ENCODE measurements at regions not wholly inside any gene's neighbourhood (a gene's known extent, or its start where the extent isn't known, plus 50 kb on each side); places are given as distances from the start of the nearest gene placed in this dataset.
"Not testable (repeated sequence)": the region's sequence is repeated elsewhere in the genome, so short reads cannot be mapped to it uniquely, and the experiment has no call there.

DNA sequence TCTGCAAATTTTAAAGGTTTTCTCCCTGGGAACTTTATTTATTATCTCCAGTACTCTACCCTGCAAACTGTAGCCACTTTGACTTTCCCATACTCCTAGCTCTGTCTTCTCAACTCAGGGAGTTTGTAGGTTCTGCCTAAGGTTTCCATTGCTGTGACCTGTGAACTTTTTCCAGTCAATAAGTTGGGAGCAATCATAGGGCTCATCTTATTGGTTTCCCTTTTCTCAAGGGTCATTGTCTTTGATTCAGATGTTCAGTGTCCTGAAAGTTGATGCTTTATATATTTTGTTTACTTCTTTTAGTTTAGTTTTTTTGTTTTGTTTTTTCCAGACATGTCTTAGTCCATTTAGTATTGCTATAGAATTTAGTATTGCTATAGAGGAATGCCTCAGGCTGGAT lies 85.3 kb upstream of the NUDT6 start:
- peaks cover 13% of the 10 kb centered on the region for H3K36me3 ChIP-seq (replicated peaks)
- no peaks in the 10 kb centered on the region for H3K27me3 ChIP-seq (ENCODE audit: low read depth)
- H3K4me1 ChIP-seq: peaks cover 9% of the 10 kb centered on the region
- in situ Hi-C loops (cut with MboI; ENCODE audit: low sequenced_read_pairs): no loop called here
- peaks cover 3% of the 10 kb centered on the region; the same call in 1 of the 2 replicates for H3K9me3 ChIP-seq
- no peak overlapping the region for H3K4me3 ChIP-seq
- no peak for DNase-seq (ENCODE audit: low spot score in 2 of 2)

DNA sequence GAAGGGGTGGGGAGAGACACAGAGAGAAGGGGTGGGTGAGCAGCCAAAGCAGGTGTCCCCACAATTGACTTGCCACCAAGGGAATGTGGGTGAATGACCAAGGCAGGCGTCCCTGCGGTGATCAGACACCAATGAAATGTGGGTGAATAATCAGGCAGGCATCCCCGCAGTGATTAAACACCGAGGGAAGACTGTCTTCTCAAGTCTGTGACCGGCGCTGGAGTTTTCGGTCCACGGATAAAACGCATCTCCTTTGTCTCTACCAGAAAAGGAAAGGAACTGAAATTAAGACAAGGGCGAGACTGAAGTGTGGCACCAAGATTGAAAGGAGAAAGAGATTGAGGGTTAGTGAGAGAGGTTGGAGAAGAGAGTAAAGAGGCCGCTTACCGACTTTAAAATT lies 90.0 kb upstream of the NUDT6 start:
- H3K9me3 ChIP-seq; in situ Hi-C loops (cut with MboI; ENCODE audit: low sequenced_read_pairs); DNase-seq (ENCODE audit: low spot score in 2 of 2); H3K36me3 ChIP-seq (replicated peaks); H3K4me1 ChIP-seq; H3K27me3 ChIP-seq (ENCODE audit: low read depth); H3K4me3 ChIP-seq: not testable (repeated sequence)

DNA sequence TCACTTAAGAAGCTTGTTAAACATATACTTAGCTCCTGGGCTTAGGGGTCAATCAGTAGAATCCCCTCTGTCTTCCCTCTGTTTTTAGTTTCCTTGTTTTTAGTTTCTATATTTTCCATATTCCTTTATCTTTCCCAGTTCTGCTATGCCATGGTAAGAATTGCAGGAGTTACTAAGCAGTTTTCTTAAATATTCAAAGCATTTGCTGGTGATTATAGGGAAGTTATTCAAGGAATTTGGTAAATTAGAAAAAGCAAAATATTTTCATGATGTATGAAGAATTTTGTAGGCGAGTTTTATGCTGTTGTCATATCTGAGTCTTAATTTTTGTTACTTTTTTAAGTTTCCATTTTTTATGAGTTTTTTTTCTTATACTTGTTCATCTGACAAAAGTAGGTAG lies 91.6 kb upstream of the NUDT6 start:
- Histone ChIP-seq H3K36me3 (replicated peaks) (peaks cover 8% of the 10 kb centered on the region; the same call in 1 of the 2 replicates), H3K4me1 (no peaks in the 10 kb centered on the region), H3K27me3 (ENCODE audit: low read depth) (no peaks in the 10 kb centered on the region), H3K9me3 (no peaks in the 10 kb centered on the region), H3K4me3 (no peak overlapping the region)
- no peak for DNase-seq (ENCODE audit: low spot score in 2 of 2)
- in situ Hi-C loops (cut with MboI; ENCODE audit: low sequenced_read_pairs): no loop called here

DNA sequence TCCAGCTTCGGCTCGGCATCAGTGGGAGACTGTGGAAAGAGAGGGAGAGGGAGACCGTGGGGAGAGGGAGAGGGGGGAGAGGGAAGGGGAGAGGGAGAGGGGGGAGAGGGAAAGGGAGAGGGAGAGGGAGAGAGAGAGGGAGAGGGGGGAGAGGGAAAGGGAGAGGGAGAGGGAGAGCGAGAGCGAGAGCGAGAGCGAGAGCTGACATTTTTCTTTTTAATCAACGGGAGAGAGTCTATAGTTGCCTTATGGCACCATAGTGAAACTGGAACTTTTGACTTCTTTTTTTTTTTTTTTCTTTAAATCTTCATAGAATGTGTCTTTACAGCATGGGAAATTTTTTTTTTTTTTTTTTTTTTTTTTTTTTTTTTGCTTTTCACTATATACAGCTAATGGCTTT lies 94.7 kb upstream of the NUDT6 start:
- no peaks in the 10 kb centered on the region for H3K36me3 ChIP-seq (replicated peaks)
- no peaks in the 10 kb centered on the region for H3K9me3 ChIP-seq

DNA sequence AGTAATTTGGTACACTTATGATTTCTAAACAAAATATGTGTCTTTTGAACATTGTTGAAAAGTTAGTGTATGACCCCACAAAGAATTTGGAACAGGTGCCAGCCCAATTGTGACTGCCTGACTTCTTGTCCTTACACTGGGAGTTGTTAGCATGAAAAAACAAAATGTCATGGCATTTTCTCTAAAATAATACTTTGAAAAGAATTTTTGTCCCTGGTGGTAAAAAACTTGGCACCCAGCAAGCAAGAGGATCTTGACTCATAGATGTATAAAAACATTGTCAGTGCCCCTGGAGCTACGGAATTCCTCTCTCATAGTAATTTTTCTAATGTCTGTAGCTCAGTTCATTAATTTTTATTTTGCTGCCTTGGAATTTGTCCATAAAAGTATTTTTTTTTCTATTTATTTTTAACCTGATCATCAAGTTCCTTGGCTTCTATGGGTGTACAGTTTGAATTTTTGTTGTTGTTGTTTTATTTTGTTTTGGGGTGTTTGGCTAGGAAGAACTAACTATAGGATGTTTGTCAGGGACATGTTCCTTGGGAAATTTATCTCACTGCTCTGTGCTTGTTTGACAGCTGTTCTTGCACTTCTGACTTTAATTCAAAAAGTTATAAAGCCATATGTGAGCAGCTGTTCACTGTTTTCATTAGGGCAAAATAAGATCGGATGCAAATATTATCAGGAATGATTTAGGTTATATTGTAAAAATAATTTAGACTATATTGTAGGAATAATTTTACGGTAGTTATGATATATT lies 95.4 kb upstream of the NUDT6 start:
- no peaks in the 10 kb centered on the region for H3K4me1 ChIP-seq
- no peak for DNase-seq (ENCODE audit: low spot score in 2 of 2)
- no peaks in the 10 kb centered on the region for H3K27me3 ChIP-seq (ENCODE audit: low read depth)
- H3K9me3 ChIP-seq: no peaks in the 10 kb centered on the region
- H3K4me3 ChIP-seq: no peak overlapping the region
- no peaks in the 10 kb centered on the region for H3K36me3 ChIP-seq (replicated peaks)
- in situ Hi-C loops (cut with MboI; ENCODE audit: low sequenced_read_pairs): no loop called here

More for the DNA sequence above, 94.7 kb upstream of the NUDT6 start:
- Histone ChIP-seq H3K27me3 (ENCODE audit: low read depth) (no peaks in the 10 kb centered on the region), H3K4me3 (no peak overlapping the region), H3K4me1 (no peaks in the 10 kb centered on the region)
- DNase-seq (ENCODE audit: low spot score in 2 of 2): no peak
- in situ Hi-C loops (cut with MboI; ENCODE audit: low sequenced_read_pairs): no loop called here

DNA sequence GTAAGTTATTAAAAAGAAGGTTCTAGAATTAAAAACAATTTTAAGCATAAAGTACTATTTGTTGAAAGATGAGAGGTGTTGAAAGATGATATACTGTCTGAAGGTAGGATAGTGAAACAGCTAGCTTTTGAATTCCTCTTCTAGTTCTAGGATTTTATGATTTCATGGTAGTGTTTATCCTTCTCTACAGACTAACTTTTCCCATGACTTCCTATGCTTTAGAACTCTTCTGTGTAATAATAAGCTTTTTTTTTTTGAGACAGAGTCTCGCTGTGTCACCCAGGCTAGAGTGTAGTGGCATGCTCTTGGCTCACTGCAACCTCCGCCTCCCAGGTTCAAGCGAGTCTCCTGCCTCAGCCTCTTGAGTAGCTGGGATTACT lies 96.0 kb upstream of the NUDT6 start:
- Histone ChIP-seq H3K36me3 (replicated peaks) (no peaks in the 10 kb centered on the region), H3K4me3 (no peak overlapping the region), H3K9me3 (no peaks in the 10 kb centered on the region), H3K4me1 (no peaks in the 10 kb centered on the region), H3K27me3 (ENCODE audit: low read depth) (no peaks in the 10 kb centered on the region)
- in situ Hi-C loops (cut with MboI; ENCODE audit: low sequenced_read_pairs): no loop called here
- no peak for DNase-seq (ENCODE audit: low spot score in 2 of 2)

DNA sequence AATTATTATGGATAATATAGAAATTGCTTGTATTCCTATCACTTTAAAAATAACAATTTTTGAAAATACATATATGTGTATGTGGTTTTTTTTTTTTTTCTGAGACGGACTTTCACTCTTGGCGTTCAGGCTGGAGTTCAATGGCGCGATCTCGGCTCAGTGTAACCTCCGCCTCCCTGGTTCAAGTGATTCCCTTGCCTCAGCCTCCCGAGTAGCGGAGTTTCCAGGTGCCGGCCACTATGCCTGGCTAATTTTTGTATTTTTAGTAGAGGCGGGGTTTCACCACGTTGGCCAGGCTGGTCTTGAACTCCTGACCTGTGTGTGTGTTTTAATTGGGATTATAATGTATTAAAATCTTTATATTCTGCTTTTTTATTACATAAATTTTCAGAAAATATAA lies 97.9 kb upstream of the NUDT6 start:
- Histone ChIP-seq H3K9me3 (no peaks in the 10 kb centered on the region), H3K4me3 (no peak overlapping the region), H3K36me3 (replicated peaks) (no peaks in the 10 kb centered on the region), H3K4me1 (no peaks in the 10 kb centered on the region), H3K27me3 (ENCODE audit: low read depth) (no peaks in the 10 kb centered on the region)
- no peak for DNase-seq (ENCODE audit: low spot score in 2 of 2)
- in situ Hi-C loops (cut with MboI; ENCODE audit: low sequenced_read_pairs): no loop called here

DNA sequence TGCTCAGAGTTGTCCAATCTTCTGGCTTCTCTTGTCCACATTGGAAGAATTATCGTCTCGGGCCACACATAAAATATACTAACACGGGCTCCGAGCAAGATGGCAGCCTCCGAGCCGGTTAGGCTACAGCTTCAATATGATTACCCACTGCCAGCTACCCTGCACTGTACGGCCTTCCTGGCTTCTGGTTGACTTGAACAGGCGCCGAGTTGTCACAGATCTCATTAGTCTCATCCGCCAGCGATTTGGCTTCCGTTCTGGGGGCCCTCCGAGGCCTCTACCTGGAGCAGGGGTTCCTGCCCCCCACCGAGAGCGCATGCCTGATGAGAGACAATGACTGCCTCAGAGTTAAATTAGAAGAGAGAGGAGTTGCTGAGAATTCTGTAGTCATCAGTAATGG lies 101.2 kb upstream of the NUDT6 start:
- H3K27me3 ChIP-seq (ENCODE audit: low read depth): no peaks in the 10 kb centered on the region
- no peaks in the 10 kb centered on the region for H3K4me1 ChIP-seq
- no peak for DNase-seq (ENCODE audit: low spot score in 2 of 2)
- no peak overlapping the region for H3K4me3 ChIP-seq
- H3K9me3 ChIP-seq: no peaks in the 10 kb centered on the region
- in situ Hi-C loops (cut with MboI; ENCODE audit: low sequenced_read_pairs): no loop called here
- H3K36me3 ChIP-seq (replicated peaks): no peaks in the 10 kb centered on the region

DNA sequence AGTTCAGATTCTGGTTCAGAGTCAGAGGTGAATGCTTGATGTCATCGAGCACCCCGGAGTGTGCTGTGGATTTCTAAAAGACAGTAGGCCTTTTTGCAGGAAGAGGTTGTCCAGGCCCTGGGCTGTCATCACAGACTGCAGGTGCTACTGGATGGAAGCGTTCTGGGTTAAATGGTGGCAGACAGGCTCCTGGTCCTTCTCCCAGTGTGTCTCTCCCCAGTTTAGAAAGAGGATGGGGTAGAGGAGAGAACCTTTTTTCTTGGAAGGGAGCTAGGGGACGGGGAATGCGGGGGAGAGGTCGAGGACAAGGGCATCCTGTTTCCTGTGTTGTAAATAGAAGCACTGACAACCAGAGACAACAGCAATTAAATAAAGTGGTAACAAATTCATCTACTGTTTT lies 102.3 kb upstream of the NUDT6 start:
- in situ Hi-C loops (cut with MboI; ENCODE audit: low sequenced_read_pairs): no loop called here

DNA sequence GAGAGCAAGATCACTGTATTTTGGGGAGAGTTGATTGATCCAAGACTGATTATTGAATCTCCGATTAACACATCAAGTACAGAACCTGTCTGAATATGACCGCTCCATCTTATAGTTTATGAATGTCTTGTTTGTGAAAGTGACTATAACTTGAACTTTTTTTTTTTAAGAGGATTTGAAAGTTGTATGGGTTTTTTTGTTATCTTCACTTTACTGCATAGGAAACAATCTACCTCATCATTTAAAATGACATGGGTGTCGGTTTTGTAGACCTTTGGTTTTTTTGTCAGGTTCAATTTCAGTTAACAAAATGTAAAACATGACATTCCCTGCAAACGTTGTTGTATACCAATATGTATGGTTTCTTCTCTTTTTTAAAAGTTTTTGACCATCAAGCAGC lies 103.0 kb upstream of the NUDT6 start:
- Histone ChIP-seq H3K36me3 (replicated peaks) (no peaks in the 10 kb centered on the region; the same call in 1 of the 2 replicates), H3K27me3 (ENCODE audit: low read depth) (no peaks in the 10 kb centered on the region), H3K4me1 (no peaks in the 10 kb centered on the region), H3K4me3 (no peak overlapping the region), H3K9me3 (no peaks in the 10 kb centered on the region)
- in situ Hi-C loops (cut with MboI; ENCODE audit: low sequenced_read_pairs): no loop called here
- no peak for DNase-seq (ENCODE audit: low spot score in 2 of 2)

More for the DNA sequence above, 102.3 kb upstream of the NUDT6 start:
- Histone ChIP-seq H3K4me1 (no peaks in the 10 kb centered on the region), H3K9me3 (no peaks in the 10 kb centered on the region), H3K36me3 (replicated peaks) (no peaks in the 10 kb centered on the region), H3K27me3 (ENCODE audit: low read depth) (no peaks in the 10 kb centered on the region), H3K4me3 (no peak overlapping the region)
- DNase-seq (ENCODE audit: low spot score in 2 of 2): no peak

DNA sequence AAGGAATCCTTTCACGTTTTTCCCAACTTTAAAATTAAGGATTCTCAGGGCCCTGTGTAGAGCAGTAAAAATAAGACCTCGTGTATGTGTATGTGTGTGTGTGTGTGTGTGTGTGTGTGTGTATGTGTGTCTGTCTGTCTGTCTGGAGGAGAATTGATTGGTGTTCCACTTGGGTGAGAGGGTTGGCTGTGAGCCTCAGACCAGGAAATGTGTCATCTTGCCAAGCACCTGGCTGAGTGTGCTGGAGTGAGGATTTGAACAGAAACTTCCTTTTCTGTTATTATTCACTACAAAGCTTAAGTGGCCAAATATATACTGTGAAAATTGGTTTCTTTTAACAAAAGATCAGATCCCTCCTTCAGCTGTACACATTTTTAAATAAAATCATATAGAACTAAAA lies 103.6 kb upstream of the NUDT6 start:
- H3K9me3 ChIP-seq; DNase-seq (ENCODE audit: low spot score in 2 of 2); H3K36me3 ChIP-seq (replicated peaks); H3K4me1 ChIP-seq; in situ Hi-C loops (cut with MboI; ENCODE audit: low sequenced_read_pairs); H3K4me3 ChIP-seq; H3K27me3 ChIP-seq (ENCODE audit: low read depth): not testable (repeated sequence)

DNA sequence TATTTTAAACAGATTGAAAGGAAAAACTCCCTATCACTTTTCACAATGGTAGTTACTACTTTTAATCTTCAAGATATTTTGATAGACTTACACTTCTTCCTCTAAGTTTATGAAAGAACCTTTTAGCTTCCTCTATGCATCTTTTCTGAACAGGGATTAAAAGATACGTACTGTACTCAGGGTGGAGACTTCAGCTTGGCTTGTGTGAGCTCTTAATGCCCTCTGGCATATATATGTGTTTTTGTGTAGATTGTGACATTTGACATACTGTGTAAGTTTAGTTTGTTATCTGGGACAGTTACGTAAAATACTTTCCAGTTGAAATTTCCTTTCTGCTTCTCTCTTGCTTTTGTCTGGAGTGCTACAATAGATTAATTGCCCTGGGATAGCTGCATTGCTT lies 109.3 kb upstream of the NUDT6 start:
- no peaks in the 10 kb centered on the region; the same call in 1 of the 2 replicates for H3K36me3 ChIP-seq (replicated peaks)
- peak in 1 of 2 experiments; percentile 17 for DNase-seq (ENCODE audit: low spot score in 2 of 2)

DNA sequence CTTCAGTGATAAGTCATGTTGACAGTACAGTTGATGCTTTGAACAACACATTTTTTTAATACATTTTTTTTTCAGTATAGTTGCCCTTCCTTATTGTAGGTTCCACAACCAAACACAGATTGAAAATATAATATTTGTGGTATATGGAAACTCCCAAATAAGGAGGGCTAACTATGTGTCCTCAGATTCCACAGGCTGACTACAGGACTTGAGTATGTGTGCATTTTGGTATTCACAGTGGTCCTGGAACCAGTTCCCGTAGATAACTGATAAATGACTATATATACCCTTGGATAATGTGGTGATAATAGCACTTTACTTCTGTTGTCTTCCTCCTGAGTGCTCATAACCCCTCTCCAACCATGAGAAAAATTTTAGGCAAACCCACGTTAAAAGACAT lies 111.6 kb upstream of the NUDT6 start:
- in situ Hi-C loops (cut with MboI; ENCODE audit: low sequenced_read_pairs): no loop called here
- Histone ChIP-seq H3K36me3 (replicated peaks) (no peaks in the 10 kb centered on the region; the same call in 1 of the 2 replicates), H3K9me3 (no peaks in the 10 kb centered on the region), H3K4me3 (no peak overlapping the region), H3K27me3 (ENCODE audit: low read depth) (no peaks in the 10 kb centered on the region), H3K4me1 (peaks cover 17% of the 10 kb centered on the region; the same call in 1 of the 2 replicates)
- DNase-seq (ENCODE audit: low spot score in 2 of 2): no peak

More for the DNA sequence above, 109.3 kb upstream of the NUDT6 start:
- in situ Hi-C loops (cut with MboI; ENCODE audit: low sequenced_read_pairs): no loop called here
- no peaks in the 10 kb centered on the region for H3K9me3 ChIP-seq
- H3K4me3 ChIP-seq: no peak overlapping the region
- H3K27me3 ChIP-seq (ENCODE audit: low read depth): no peaks in the 10 kb centered on the region
- H3K4me1 ChIP-seq: peaks cover 6% of the 10 kb centered on the region; the same call in 1 of the 2 replicates

DNA sequence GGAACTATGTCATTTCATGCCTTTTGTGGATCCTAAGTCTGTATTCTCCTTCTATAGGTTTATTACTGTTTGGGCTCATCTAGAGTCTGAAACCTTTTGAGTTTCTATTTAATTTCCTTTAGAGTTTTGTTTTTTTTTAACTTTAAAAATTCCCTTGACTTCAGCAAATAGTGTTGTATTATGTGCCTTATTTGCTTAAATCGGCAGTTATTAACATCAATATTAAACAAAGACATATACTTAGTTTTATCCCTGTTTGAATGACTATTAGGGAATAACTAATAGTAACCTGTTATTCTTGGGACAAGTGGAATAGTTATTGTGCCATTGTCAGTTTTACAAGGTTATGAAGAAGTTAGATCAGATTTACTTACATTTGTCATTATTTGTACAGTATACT lies 112.8 kb upstream of the NUDT6 start:
- Histone ChIP-seq H3K4me3 (no peak overlapping the region), H3K4me1 (peaks cover 19% of the 10 kb centered on the region; the same call in 1 of the 2 replicates), H3K9me3 (no peaks in the 10 kb centered on the region), H3K27me3 (ENCODE audit: low read depth) (no peaks in the 10 kb centered on the region), H3K36me3 (replicated peaks) (no peaks in the 10 kb centered on the region; the same call in 1 of the 2 replicates)
- DNase-seq (ENCODE audit: low spot score in 2 of 2): no peak
- in situ Hi-C loops (cut with MboI; ENCODE audit: low sequenced_read_pairs): no loop called here

DNA sequence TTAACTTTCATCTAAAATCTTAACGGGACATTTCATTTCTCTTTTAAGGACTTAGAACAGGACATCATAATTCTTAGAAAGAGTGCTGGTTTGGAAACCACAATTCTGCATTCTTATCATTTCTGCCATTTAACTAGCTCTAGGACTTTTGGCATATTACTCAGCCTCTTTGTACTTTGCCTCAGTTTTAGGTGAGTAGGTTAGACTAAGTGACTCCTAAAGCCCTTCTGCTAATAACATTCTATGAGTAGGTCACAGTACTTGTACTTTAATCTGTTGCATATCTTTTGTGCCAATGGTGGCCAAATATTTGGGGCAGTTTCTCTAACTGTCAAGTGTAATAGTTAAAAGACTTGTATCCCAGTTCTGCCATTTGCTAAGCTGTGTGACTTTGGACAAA lies 115.4 kb upstream of the NUDT6 start:
- in situ Hi-C loops (cut with MboI; ENCODE audit: low sequenced_read_pairs): no loop called here
- Histone ChIP-seq H3K36me3 (replicated peaks) (no peaks in the 10 kb centered on the region), H3K4me1 (peaks cover 13% of the 10 kb centered on the region; the same call in 1 of the 2 replicates), H3K9me3 (no peaks in the 10 kb centered on the region; the same call in 1 of the 2 replicates), H3K27me3 (ENCODE audit: low read depth) (no peaks in the 10 kb centered on the region), H3K4me3 (no peak overlapping the region)
- peak in 1 of 2 experiments; percentile 12 for DNase-seq (ENCODE audit: low spot score in 2 of 2)

All from HAP-1 (cell line).